Fibroblast of lung (primary cell): ENCODE measurements at regions not wholly inside any gene's neighbourhood (a gene's known extent, or its start where the extent isn't known, plus 50 kb on each side); places are given as distances from the start of the nearest gene placed in this dataset.

Experiments
- DNase-seq, 2 donors: peaks; one replicate each; pipeline versions ENCODE4 v3.0.0 to v3.0.0-alpha.2; 2010; ENCODE audit warnings: low read depth in 2 of 2
- H2AFZ ChIP-seq: 2 replicates; pipeline ENCODE4 v1.5.1; 2012; ENCODE audit warnings: low read length, control low read depth, inconsistent platforms
- H3K27ac ChIP-seq: 2 replicates; pipeline ENCODE4 v1.5.1; 2011; ENCODE audit warnings: low read length, control low read depth; ENCODE audit not compliant: insufficient read depth
- H3K27me3 ChIP-seq: 2 replicates; pipeline ENCODE4 v1.5.1; 2011; ENCODE audit warnings: mild to moderate bottlenecking, low read length; ENCODE audit not compliant: control insufficient read depth, insufficient read depth
- H3K36me3 ChIP-seq: 2 replicates; pipeline ENCODE4 v1.5.1; 2011; ENCODE audit warnings: low read length; ENCODE audit not compliant: control insufficient read depth, insufficient read depth
- H3K4me1 ChIP-seq: 2 replicates; pipeline ENCODE4 v1.5.1; 2011; ENCODE audit warnings: low read length; ENCODE audit not compliant: control insufficient read depth, insufficient read depth; ENCODE audit errors: extremely low read depth
- H3K4me2 ChIP-seq: 2 replicates; pipeline ENCODE4 v1.5.1; 2011; ENCODE audit warnings: low read length, control low read depth; ENCODE audit not compliant: insufficient read depth; ENCODE audit errors: extremely low read depth
- H3K4me3 ChIP-seq, 4 experiments: fragments of 200-600 bp in 1 of 4; sonication (generic) in 1 of 4; replicated peaks in 1 of 4; 2 replicates each; pipeline ENCODE4 v1.5.1; 2011 to 2016; ENCODE audit warnings: low read length in 4 of 4, low read depth in 3 of 4, mild to moderate bottlenecking in 3 of 4, control low read depth in 2 of 4, inconsistent platforms in 1 of 4, mixed read lengths in 1 of 4; ENCODE audit not compliant: insufficient read depth in 1 of 4; ENCODE audit errors: control extremely low read depth in 1 of 4
- H3K79me2 ChIP-seq: 2 replicates; pipeline ENCODE4 v1.5.1; 2012; ENCODE audit warnings: mild to moderate bottlenecking, low read length, inconsistent platforms; ENCODE audit not compliant: control insufficient read depth, insufficient read depth
- H3K9ac ChIP-seq: 2 replicates; pipeline ENCODE4 v1.5.1; 2011; ENCODE audit warnings: mild to moderate bottlenecking, low read length, control low read depth; ENCODE audit not compliant: insufficient read depth
- H3K9me3 ChIP-seq: 2 replicates; pipeline ENCODE4 v1.5.1; 2012; ENCODE audit warnings: low read depth, low read length; ENCODE audit not compliant: control insufficient read depth, insufficient read depth
- H4K20me1 ChIP-seq: 2 replicates; pipeline ENCODE4 v1.5.1; 2011; ENCODE audit warnings: low read length; ENCODE audit not compliant: control insufficient read depth, insufficient read depth; ENCODE audit errors: extremely low read depth
- EZH2 ChIP-seq: IDR thresholded peaks from 2 replicates; pipeline ENCODE4 v1.5.1; 2012; ENCODE audit warnings: low read length, control low read depth, mild to moderate bottlenecking; ENCODE audit errors: missing control alignments
- TF ChIP-seq, protein P1 (sequence below), 2 donors: IDR thresholded peaks in 1 of 2; conservative IDR thresholded peaks in 1 of 2; 1 replicate in 1 of 2; 2 replicates in 1 of 2; pipeline ENCODE4 v1.5.1; 2011 to 2012; ENCODE audit warnings: low read length in 2 of 2, control low read depth in 1 of 2, inconsistent platforms in 1 of 2, low read depth in 1 of 2, mild to moderate bottlenecking in 1 of 2

GRCh38 chr4:37767546-37767945 is 58.9 kb upstream of the PGM2 start:
- no peaks in the 10 kb centered on the region for H3K4me1 ChIP-seq
- H3K79me2 ChIP-seq, result no peaks in the 10 kb centered on the region
- H3K27me3 ChIP-seq, result no peaks in the 10 kb centered on the region
- H2AFZ ChIP-seq, result no peak overlapping the region
- H3K4me2 ChIP-seq, result no peak overlapping the region
- peak; percentile 43 to 68 for DNase-seq
- H3K36me3 ChIP-seq, result no peaks in the 10 kb centered on the region
- TF ChIP-seq, protein P1, sequence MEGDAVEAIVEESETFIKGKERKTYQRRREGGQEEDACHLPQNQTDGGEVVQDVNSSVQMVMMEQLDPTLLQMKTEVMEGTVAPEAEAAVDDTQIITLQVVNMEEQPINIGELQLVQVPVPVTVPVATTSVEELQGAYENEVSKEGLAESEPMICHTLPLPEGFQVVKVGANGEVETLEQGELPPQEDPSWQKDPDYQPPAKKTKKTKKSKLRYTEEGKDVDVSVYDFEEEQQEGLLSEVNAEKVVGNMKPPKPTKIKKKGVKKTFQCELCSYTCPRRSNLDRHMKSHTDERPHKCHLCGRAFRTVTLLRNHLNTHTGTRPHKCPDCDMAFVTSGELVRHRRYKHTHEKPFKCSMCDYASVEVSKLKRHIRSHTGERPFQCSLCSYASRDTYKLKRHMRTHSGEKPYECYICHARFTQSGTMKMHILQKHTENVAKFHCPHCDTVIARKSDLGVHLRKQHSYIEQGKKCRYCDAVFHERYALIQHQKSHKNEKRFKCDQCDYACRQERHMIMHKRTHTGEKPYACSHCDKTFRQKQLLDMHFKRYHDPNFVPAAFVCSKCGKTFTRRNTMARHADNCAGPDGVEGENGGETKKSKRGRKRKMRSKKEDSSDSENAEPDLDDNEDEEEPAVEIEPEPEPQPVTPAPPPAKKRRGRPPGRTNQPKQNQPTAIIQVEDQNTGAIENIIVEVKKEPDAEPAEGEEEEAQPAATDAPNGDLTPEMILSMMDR (conservative IDR thresholded peaks at IDR 0.05 in 1 of 2, IDR thresholded peaks at IDR 0.05 in 1 of 2; ENCODE audit: low read depth in 1 of 2, low read length in 2 of 2), result no peak
- no peak for TF ChIP-seq EZH2
- H4K20me1 ChIP-seq, result no peaks in the 10 kb centered on the region
- no peak overlapping the region for H3K4me3 ChIP-seq
- no peaks in the 10 kb centered on the region for H3K9me3 ChIP-seq
- no peak overlapping the region for H3K9ac ChIP-seq
- H3K27ac ChIP-seq, result no peak overlapping the region

GRCh38 chr4:37767019-37767418 is 59.5 kb upstream of the PGM2 start:
- H3K4me1 ChIP-seq, result no peaks in the 10 kb centered on the region
- H3K9me3 ChIP-seq, result no peaks in the 10 kb centered on the region
- TF ChIP-seq EZH2, result no peak
- TF ChIP-seq, protein P1 (conservative IDR thresholded peaks at IDR 0.05 in 1 of 2, IDR thresholded peaks at IDR 0.05 in 1 of 2; ENCODE audit: low read depth in 1 of 2, low read length in 2 of 2), result no peak
- H3K4me3 ChIP-seq, result no peak overlapping the region
- no peak overlapping the region for H3K9ac ChIP-seq
- H2AFZ ChIP-seq, result no peak overlapping the region
- no peaks in the 10 kb centered on the region for H3K79me2 ChIP-seq
- no peaks in the 10 kb centered on the region for H4K20me1 ChIP-seq
- no peaks in the 10 kb centered on the region for H3K36me3 ChIP-seq
- no peak overlapping the region for H3K4me2 ChIP-seq
- no peak for DNase-seq
- H3K27me3 ChIP-seq, result no peaks in the 10 kb centered on the region
- H3K27ac ChIP-seq, result no peak overlapping the region

- Histone ChIP-seq H3K36me3 (no peaks in the 10 kb centered on the region), H3K4me1 (no peaks in the 10 kb centered on the region), H3K9ac (no peak overlapping the region), H3K27ac (no peak overlapping the region), H3K9me3 (no peaks in the 10 kb centered on the region), H3K4me3 (no peak overlapping the region), H3K4me2 (no peak overlapping the region), H4K20me1 (no peaks in the 10 kb centered on the region), H3K79me2 (no peaks in the 10 kb centered on the region), H2AFZ (no peak overlapping the region), H3K27me3 (no peaks in the 10 kb centered on the region)
- peak in 1 of 2 donors; percentile 21 for DNase-seq
- no peak for TF ChIP-seq EZH2
- TF ChIP-seq, protein P1 (conservative IDR thresholded peaks at IDR 0.05 in 1 of 2, IDR thresholded peaks at IDR 0.05 in 1 of 2; ENCODE audit: low read depth in 1 of 2, low read length in 2 of 2), result no peak
Observed at GRCh38 chr4:37765741-37766140, 60.7 kb upstream of the PGM2 start.
